Nephron progenitor cell (in vitro differentiated cells): ENCODE measurements at regions not wholly inside any gene's neighbourhood (a gene's known extent, or its start where the extent isn't known, plus 50 kb on each side); places are given as distances from the start of the nearest gene placed in this dataset.

Source experiments
- DNase-seq: peaks from one replicate; pipeline ENCODE4 v3.0.0; 2021
- H3K27ac Mint-ChIP-seq: 2 replicates; pipeline ENCODE4 v1.8.0; 2021; ENCODE audit warnings: mild to moderate bottlenecking, moderate library complexity, mixed read lengths
- H3K27me3 Mint-ChIP-seq: 2 replicates; pipeline ENCODE4 v1.8.0; 2021; ENCODE audit warnings: mild to moderate bottlenecking, low read depth, mixed read lengths; ENCODE audit not compliant: poor library complexity
- H3K36me3 Mint-ChIP-seq: 2 replicates; pipeline ENCODE4 v1.8.0; 2021; ENCODE audit warnings: low read depth, mixed read lengths
- H3K4me1 Mint-ChIP-seq: 2 replicates; pipeline ENCODE4 v1.8.0; 2021; ENCODE audit warnings: mixed read lengths
- H3K4me3 Mint-ChIP-seq: 2 replicates; pipeline ENCODE4 v1.8.0; 2021; ENCODE audit warnings: mild to moderate bottlenecking, moderate library complexity, mixed read lengths
- H3K9me3 Mint-ChIP-seq: 2 replicates; pipeline ENCODE4 v1.8.0; 2021; ENCODE audit warnings: mild to moderate bottlenecking, moderate library complexity, mixed read lengths
- TF ChIP-seq, protein P1 (sequence below): fragments of 200-600 bp; sonication (generic); IDR thresholded peaks from 2 replicates; pipeline ENCODE4 v1.5.0; 2021; ENCODE audit warnings: antibody characterized with exemption

- Mint-ChIP-seq H3K27ac (peak overlapping the region; percentile 92), H3K9me3 (no peaks in the 10 kb centered on the region), H3K4me3 (no peak overlapping the region), H3K4me1 (peaks cover 17% of the 10 kb centered on the region), H3K36me3 (no peaks in the 10 kb centered on the region), H3K27me3 (no peaks in the 10 kb centered on the region)
- no peak for DNase-seq
- TF ChIP-seq, protein P1, sequence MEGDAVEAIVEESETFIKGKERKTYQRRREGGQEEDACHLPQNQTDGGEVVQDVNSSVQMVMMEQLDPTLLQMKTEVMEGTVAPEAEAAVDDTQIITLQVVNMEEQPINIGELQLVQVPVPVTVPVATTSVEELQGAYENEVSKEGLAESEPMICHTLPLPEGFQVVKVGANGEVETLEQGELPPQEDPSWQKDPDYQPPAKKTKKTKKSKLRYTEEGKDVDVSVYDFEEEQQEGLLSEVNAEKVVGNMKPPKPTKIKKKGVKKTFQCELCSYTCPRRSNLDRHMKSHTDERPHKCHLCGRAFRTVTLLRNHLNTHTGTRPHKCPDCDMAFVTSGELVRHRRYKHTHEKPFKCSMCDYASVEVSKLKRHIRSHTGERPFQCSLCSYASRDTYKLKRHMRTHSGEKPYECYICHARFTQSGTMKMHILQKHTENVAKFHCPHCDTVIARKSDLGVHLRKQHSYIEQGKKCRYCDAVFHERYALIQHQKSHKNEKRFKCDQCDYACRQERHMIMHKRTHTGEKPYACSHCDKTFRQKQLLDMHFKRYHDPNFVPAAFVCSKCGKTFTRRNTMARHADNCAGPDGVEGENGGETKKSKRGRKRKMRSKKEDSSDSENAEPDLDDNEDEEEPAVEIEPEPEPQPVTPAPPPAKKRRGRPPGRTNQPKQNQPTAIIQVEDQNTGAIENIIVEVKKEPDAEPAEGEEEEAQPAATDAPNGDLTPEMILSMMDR = no peak
These were observed 290.6 kb downstream of the PIK3R1 start for GRCh38 chr5:68505917-68506860.

DNA sequence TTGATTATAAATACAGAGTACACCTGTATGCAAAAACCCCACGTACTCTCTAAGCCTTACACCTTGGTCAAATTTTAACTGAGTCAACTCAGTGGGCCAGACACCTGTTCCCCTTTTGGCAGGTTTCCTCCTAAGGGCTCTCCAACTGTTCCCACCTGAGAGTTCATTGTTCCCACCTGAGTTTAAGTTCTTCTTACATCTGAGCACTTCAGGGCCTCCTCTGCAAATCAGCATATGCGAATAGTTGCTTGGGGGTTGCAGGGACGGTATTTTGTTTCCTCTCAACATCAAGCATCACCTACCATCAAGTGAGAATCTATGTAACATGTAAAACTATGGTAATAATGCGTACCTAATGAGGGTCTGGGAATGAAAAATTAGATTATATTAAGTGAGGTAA lies 300.0 kb downstream of the PIK3R1 start:
- no peaks in the 10 kb centered on the region for H3K36me3 Mint-ChIP-seq
- H3K9me3 Mint-ChIP-seq = no peaks in the 10 kb centered on the region
- peak overlapping the region; percentile 21 for H3K27ac Mint-ChIP-seq
- no peak overlapping the region for H3K4me3 Mint-ChIP-seq
- peaks cover 23% of the 10 kb centered on the region for H3K4me1 Mint-ChIP-seq
- DNase-seq = no peak
- TF ChIP-seq, protein P1 = no peak
- H3K27me3 Mint-ChIP-seq = peaks cover 5% of the 10 kb centered on the region

DNA sequence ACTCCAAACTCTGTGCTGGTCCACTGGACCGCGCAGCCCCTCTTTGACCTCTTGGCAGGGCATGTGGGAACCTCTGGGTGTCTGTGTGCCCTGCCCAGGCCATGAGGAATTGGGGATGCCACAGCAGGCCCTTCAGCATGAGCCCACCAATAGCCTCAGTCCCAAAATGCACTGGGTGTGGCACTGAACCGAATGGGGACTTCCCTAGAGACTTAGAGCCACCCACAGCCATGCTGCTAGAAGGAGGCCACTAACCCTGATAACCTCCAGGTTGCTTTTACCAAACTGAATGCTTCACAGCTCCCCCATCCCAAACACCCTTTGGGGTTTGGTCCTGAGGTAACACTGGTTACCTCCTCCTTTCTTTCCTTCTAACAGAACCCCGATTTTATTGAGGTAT lies 302.7 kb downstream of the PIK3R1 start:
- TF ChIP-seq, protein P1 = no peak
- Mint-ChIP-seq H3K4me1 (peaks cover 23% of the 10 kb centered on the region), H3K9me3 (no peaks in the 10 kb centered on the region), H3K27me3 (peaks cover 7% of the 10 kb centered on the region), H3K36me3 (no peaks in the 10 kb centered on the region), H3K27ac (no peak overlapping the region), H3K4me3 (no peak overlapping the region)
- no peak for DNase-seq

DNA sequence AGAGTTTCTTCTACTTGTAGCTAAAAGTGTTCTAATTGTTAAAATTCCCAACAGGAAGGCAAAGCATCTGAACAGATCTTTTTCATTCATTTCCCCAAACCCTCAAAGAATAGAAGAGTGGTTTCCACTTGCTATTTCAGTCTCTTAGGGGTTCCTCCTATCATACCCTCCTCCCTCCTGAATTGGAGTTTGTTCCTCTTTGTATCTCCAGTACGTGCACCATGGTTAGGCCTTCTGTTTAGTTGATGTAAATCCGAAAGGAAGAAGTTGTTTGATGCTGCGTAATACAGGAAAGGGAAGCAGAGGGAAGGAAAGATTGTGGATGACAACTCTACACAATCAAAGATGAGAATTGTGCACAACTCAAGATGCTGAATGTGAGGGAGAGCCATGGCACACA lies 303.6 kb downstream of the PIK3R1 start:
- Mint-ChIP-seq H3K9me3 (no peaks in the 10 kb centered on the region), H3K4me3 (no peak overlapping the region), H3K4me1 (peaks cover 23% of the 10 kb centered on the region), H3K27ac (no peak overlapping the region), H3K36me3 (no peaks in the 10 kb centered on the region), H3K27me3 (peaks cover 8% of the 10 kb centered on the region)
- no peak for DNase-seq
- TF ChIP-seq, protein P1 = no peak

- DNase-seq = no peak
- H3K27ac Mint-ChIP-seq = no peak overlapping the region
- peaks cover 11% of the 10 kb centered on the region for H3K4me1 Mint-ChIP-seq
- TF ChIP-seq, protein P1 = no peak
- no peak overlapping the region for H3K4me3 Mint-ChIP-seq
- H3K9me3 Mint-ChIP-seq = peaks cover 6% of the 10 kb centered on the region
- H3K27me3 Mint-ChIP-seq = peaks cover 8% of the 10 kb centered on the region
- H3K36me3 Mint-ChIP-seq = no peaks in the 10 kb centered on the region
These were observed 306.2 kb downstream of the PIK3R1 start for GRCh38 chr5:68521776-68522175.

GRCh38 chr5:68522863-68523262 lies 307.3 kb downstream of the PIK3R1 start:
- no peak overlapping the region for H3K27ac Mint-ChIP-seq
- H3K27me3 Mint-ChIP-seq = peaks cover 3% of the 10 kb centered on the region
- no peak for DNase-seq
- no peak overlapping the region for H3K4me3 Mint-ChIP-seq
- peaks cover 2% of the 10 kb centered on the region for H3K4me1 Mint-ChIP-seq
- TF ChIP-seq, protein P1 = no peak
- H3K36me3 Mint-ChIP-seq = peaks cover under 1% of the 10 kb centered on the region
- H3K9me3 Mint-ChIP-seq = peaks cover 13% of the 10 kb centered on the region
